ENCODE measurements at regions not wholly inside any gene's neighbourhood (a gene's known extent, or its start where the extent isn't known, plus 50 kb on each side); places are given as distances from the start of the nearest gene placed in this dataset.

DNA sequence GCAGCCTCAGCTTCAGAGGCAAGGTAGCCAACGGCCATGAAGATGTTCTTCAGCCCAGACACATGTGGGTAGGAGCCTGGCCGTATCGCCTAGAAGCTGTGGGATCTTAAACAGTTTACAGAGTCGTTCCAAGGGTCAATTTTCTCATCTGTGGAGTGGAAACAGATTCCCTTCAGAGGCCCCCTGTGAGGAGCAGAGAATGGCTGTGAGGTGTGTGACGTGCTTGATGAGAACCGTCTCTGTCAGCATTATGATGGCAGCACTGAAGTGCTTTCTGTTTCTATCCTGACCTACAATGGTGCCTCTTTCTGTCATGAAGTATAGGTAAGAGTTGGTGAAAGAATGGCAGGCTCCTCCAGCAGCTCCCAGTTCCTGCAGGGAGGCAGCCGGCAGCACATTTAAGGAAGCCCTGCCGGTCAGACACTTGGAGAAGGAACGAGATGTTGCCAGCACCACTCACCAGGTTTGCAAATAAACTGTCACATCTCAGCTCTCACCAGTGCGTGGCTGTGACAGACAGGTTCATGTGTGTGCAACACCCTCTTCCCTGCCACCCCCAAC, 277.3 kb downstream of the FOXO1 start:
- Histone ChIP-seq H2AFZ (ENCODE audit: control insufficient read depth, low read length) (no peak overlapping the region), H3K9me1 (ENCODE audit: control insufficient read depth, extremely low read depth, insufficient read depth, low read length) (no peaks in the 10 kb centered on the region), H3K36me3 (ENCODE audit: control insufficient read depth in 2 of 2, extremely low read depth in 1 of 2, insufficient read depth in 2 of 2, low read length in 2 of 2) (no peaks in the 10 kb centered on the region), H3K27me3 (ENCODE audit: control insufficient read depth, extremely low read depth, insufficient read depth, low read length) (no peaks in the 10 kb centered on the region), H3K4me3 (ENCODE audit: control insufficient read depth in 2 of 3, extremely low read depth in 1 of 3, insufficient read depth in 2 of 3, low read depth in 1 of 3, low read length in 3 of 3) (no peak overlapping the region), H3K4me2 (ENCODE audit: control insufficient read depth, extremely low read depth, insufficient read depth, low read depth, low read length) (no peak overlapping the region), H4K20me1 (ENCODE audit: control insufficient read depth, extremely low read depth, insufficient read depth, low read length) (no peaks in the 10 kb centered on the region), H3K9me3 (ENCODE audit: control insufficient read depth, low read depth, low read length) (no peaks in the 10 kb centered on the region), H3K9ac (ENCODE audit: control insufficient read depth, extremely low read depth, insufficient read depth, low read length) (no peak overlapping the region), H3K27ac (ENCODE audit: control insufficient read depth, insufficient read depth, low read length) (no peak overlapping the region), H3K79me2 (ENCODE audit: control insufficient read depth, insufficient read depth, low read length) (no peaks in the 10 kb centered on the region), H3K4me1 (ENCODE audit: control insufficient read depth, extremely low read depth, insufficient read depth, low read length) (peaks cover 20% of the 10 kb centered on the region)
- FAIRE-seq (no peak), DNase-seq (ENCODE audit: low read depth, low spot score) (no peak)
- TF ChIP-seq EZH2 (IDR thresholded peaks at IDR 0.05; ENCODE audit: low read length), result no peak
- no peak for TF ChIP-seq CTCF (optimal IDR thresholded peaks at IDR 0.05 in 1 of 3, IDR thresholded peaks at IDR 0.05 in 1 of 3, conservative IDR thresholded peaks at IDR 0.05 in 1 of 3; ENCODE audit: extremely low read depth in 1 of 3, insufficient read depth in 2 of 3, low read length in 3 of 3)
- dilution Hi-C loops (cut with MboI; ENCODE audit: extremely low pct_ligation_motif_present, low sequenced_read_pairs), result no loop called here

DNA sequence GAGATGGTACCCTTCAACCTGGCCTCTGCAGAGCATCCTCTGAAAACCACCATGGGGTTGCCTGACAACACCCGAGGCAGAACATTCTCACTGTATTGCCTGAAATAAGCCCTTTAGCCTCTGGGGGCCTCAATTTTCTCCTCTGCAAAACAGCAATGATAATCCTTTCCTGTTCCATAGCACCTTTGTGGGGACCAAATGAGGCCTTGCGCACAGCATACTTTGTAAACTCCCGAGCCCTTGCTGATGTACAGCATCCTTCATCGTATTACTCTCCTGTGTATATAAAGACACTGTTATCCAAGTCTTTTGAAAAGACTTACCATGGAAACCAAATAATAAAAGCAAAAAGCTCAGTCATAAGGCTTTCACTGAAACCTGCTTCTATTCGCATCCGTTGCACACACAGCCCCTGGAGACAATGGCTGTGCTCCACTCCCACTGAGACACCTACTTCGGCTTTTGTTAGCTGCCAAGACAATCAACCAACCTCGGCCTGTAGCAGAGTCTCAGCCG, 276.0 kb downstream of the FOXO1 start:
- H3K27me3 ChIP-seq (ENCODE audit: control insufficient read depth, extremely low read depth, insufficient read depth, low read length), result no peaks in the 10 kb centered on the region
- no peaks in the 10 kb centered on the region for H3K36me3 ChIP-seq (ENCODE audit: control insufficient read depth in 2 of 2, extremely low read depth in 1 of 2, insufficient read depth in 2 of 2, low read length in 2 of 2)
- no peaks in the 10 kb centered on the region for H3K9me3 ChIP-seq (ENCODE audit: control insufficient read depth, low read depth, low read length)
- no peak overlapping the region for H3K4me2 ChIP-seq (ENCODE audit: control insufficient read depth, extremely low read depth, insufficient read depth, low read depth, low read length)
- no peak overlapping the region for H3K9ac ChIP-seq (ENCODE audit: control insufficient read depth, extremely low read depth, insufficient read depth, low read length)
- no peaks in the 10 kb centered on the region for H3K79me2 ChIP-seq (ENCODE audit: control insufficient read depth, insufficient read depth, low read length)
- peaks cover 13% of the 10 kb centered on the region for H3K4me1 ChIP-seq (ENCODE audit: control insufficient read depth, extremely low read depth, insufficient read depth, low read length)
- no peak for TF ChIP-seq CTCF (optimal IDR thresholded peaks at IDR 0.05 in 1 of 3, IDR thresholded peaks at IDR 0.05 in 1 of 3, conservative IDR thresholded peaks at IDR 0.05 in 1 of 3; ENCODE audit: extremely low read depth in 1 of 3, insufficient read depth in 2 of 3, low read length in 3 of 3)
- no peak for TF ChIP-seq EZH2 (IDR thresholded peaks at IDR 0.05; ENCODE audit: low read length)
- DNase-seq (ENCODE audit: low read depth, low spot score) (no peak), FAIRE-seq (no peak)
- H3K4me3 ChIP-seq (ENCODE audit: control insufficient read depth in 2 of 3, extremely low read depth in 1 of 3, insufficient read depth in 2 of 3, low read depth in 1 of 3, low read length in 3 of 3), result no peak overlapping the region
- no peaks in the 10 kb centered on the region for H4K20me1 ChIP-seq (ENCODE audit: control insufficient read depth, extremely low read depth, insufficient read depth, low read length)
- H3K9me1 ChIP-seq (ENCODE audit: control insufficient read depth, extremely low read depth, insufficient read depth, low read length), result no peaks in the 10 kb centered on the region
- H3K27ac ChIP-seq (ENCODE audit: control insufficient read depth, insufficient read depth, low read length), result no peak overlapping the region
- H2AFZ ChIP-seq (ENCODE audit: control insufficient read depth, low read length), result no peak overlapping the region
- dilution Hi-C loops (cut with MboI; ENCODE audit: extremely low pct_ligation_motif_present, low sequenced_read_pairs), result no loop called here

All from keratinocyte (primary cell).